ENCODE measurements at regions not wholly inside any gene's neighbourhood (a gene's known extent, or its start where the extent isn't known, plus 50 kb on each side); places are given as distances from the start of the nearest gene placed in this dataset.
"Not testable (repeated sequence)": the region's sequence is repeated elsewhere in the genome, so short reads cannot be mapped to it uniquely, and the experiment has no call there.

DNA sequence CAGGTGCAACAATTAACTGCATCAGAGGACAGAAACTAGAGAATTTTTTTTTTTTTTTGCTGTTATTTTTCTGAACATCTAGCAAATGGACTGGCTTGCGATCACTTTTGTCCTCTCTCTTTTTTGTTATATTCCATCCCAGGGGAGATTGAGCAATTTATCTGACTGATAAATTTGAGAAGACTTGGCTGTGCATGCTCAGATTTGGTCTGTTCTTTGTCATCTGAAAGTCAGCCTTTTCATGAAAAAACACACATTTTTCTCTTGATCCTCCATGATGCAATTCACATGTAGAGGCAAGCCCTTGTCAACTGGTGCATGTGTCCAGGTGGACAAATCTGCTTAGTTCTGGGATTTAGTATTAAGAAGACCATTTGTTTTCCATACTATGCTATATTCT lies 309.3 kb downstream of the LRRC3B start:
- H3K4me3 ChIP-seq = no peak overlapping the region
- TF ChIP-seq, protein P1, sequence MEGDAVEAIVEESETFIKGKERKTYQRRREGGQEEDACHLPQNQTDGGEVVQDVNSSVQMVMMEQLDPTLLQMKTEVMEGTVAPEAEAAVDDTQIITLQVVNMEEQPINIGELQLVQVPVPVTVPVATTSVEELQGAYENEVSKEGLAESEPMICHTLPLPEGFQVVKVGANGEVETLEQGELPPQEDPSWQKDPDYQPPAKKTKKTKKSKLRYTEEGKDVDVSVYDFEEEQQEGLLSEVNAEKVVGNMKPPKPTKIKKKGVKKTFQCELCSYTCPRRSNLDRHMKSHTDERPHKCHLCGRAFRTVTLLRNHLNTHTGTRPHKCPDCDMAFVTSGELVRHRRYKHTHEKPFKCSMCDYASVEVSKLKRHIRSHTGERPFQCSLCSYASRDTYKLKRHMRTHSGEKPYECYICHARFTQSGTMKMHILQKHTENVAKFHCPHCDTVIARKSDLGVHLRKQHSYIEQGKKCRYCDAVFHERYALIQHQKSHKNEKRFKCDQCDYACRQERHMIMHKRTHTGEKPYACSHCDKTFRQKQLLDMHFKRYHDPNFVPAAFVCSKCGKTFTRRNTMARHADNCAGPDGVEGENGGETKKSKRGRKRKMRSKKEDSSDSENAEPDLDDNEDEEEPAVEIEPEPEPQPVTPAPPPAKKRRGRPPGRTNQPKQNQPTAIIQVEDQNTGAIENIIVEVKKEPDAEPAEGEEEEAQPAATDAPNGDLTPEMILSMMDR (IDR thresholded peaks at IDR 0.05) = no peak
- TF ChIP-seq POLR2A (IDR thresholded peaks at IDR 0.05) = no peak
- H3K27ac ChIP-seq = no peak overlapping the region
- H3K27me3 ChIP-seq = no peaks in the 10 kb centered on the region
- H3K9me3 ChIP-seq = no peaks in the 10 kb centered on the region
- H3K4me1 ChIP-seq = no peaks in the 10 kb centered on the region
- no peak for DNase-seq
- no peaks in the 10 kb centered on the region for H3K36me3 ChIP-seq
- intact Hi-C loops (cut with DNase I; ENCODE audit: low total_unique reads) = no loop called here

DNA sequence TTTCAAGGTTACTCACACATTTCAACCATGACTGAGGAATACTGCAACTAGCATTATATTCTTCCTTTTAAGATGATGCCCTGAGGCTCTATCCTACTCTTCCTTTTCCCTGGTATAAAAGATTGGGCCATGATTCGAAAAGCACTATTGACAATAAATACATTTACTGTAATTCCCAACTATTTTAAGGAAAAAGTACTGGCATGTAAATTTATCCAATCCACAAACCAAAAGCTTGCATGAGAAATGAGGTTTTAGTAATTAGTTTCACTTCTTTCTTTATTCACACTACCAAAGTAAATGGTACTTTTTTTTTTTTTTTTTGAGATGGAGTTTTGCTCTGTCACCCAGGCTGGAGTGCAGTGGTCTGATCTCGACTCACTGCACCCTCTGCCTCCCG lies 310.2 kb downstream of the LRRC3B start:
- no peaks in the 10 kb centered on the region for H3K4me1 ChIP-seq
- no peak overlapping the region for H3K4me3 ChIP-seq
- no peaks in the 10 kb centered on the region for H3K9me3 ChIP-seq
- intact Hi-C loops (cut with DNase I; ENCODE audit: low total_unique reads) = no loop called here
- H3K36me3 ChIP-seq = no peaks in the 10 kb centered on the region
- no peak for TF ChIP-seq POLR2A (IDR thresholded peaks at IDR 0.05)
- TF ChIP-seq, protein P1 (IDR thresholded peaks at IDR 0.05) = no peak
- DNase-seq = no peak
- no peaks in the 10 kb centered on the region for H3K27me3 ChIP-seq
- no peak overlapping the region for H3K27ac ChIP-seq

DNA sequence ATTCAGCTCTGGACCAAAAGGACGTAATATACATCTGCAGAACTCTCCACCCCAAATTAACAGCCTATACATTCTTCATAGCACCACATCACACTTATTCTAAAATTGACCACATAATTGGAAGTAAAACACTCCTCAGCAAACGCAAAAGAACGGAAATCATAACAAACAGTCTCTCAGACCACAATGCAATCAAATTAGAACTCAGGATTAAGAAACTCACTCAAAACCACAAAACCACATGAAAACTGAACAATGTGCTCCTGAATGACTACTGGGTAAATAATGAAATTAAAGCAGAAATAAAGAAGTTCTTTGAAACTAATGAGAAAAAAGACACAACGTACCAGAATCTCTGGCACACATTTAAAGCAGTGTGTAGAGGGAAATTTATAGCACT lies 322.9 kb downstream of the LRRC3B start:
- intact Hi-C loops (cut with DNase I; ENCODE audit: low total_unique reads); H3K36me3 ChIP-seq; DNase-seq; H3K4me1 ChIP-seq; H3K27me3 ChIP-seq; H3K4me3 ChIP-seq; H3K27ac ChIP-seq; H3K9me3 ChIP-seq: not testable (repeated sequence)

DNA sequence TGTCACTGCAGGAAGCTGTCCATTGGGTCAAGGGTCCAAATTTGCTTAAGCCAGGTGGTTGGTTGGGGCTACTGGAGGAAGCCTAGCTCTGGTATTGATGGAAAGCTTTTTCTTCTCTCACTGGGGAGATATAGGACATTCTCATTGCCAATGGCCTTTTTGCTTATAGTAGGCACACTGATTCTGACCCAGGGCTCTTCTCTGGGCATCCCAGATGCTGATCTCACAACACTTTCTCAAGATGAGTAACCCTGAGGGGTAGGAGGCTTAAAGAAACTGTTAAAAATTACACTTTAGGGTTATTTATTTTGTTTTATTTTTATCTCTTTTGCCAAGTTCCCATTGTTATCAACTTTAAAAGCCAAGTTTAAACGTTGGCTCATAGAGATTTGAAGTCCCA lies 337.8 kb downstream of the LRRC3B start:
- H3K36me3 ChIP-seq = no peaks in the 10 kb centered on the region
- H3K4me1 ChIP-seq = no peaks in the 10 kb centered on the region
- no peaks in the 10 kb centered on the region for H3K9me3 ChIP-seq
- intact Hi-C loops (cut with DNase I; ENCODE audit: low total_unique reads) = no loop called here
- H3K27ac ChIP-seq = no peak overlapping the region
- no peak for TF ChIP-seq POLR2A (IDR thresholded peaks at IDR 0.05)
- TF ChIP-seq, protein P1 (IDR thresholded peaks at IDR 0.05) = no peak
- H3K27me3 ChIP-seq = no peaks in the 10 kb centered on the region
- DNase-seq = no peak
- no peak overlapping the region for H3K4me3 ChIP-seq

DNA sequence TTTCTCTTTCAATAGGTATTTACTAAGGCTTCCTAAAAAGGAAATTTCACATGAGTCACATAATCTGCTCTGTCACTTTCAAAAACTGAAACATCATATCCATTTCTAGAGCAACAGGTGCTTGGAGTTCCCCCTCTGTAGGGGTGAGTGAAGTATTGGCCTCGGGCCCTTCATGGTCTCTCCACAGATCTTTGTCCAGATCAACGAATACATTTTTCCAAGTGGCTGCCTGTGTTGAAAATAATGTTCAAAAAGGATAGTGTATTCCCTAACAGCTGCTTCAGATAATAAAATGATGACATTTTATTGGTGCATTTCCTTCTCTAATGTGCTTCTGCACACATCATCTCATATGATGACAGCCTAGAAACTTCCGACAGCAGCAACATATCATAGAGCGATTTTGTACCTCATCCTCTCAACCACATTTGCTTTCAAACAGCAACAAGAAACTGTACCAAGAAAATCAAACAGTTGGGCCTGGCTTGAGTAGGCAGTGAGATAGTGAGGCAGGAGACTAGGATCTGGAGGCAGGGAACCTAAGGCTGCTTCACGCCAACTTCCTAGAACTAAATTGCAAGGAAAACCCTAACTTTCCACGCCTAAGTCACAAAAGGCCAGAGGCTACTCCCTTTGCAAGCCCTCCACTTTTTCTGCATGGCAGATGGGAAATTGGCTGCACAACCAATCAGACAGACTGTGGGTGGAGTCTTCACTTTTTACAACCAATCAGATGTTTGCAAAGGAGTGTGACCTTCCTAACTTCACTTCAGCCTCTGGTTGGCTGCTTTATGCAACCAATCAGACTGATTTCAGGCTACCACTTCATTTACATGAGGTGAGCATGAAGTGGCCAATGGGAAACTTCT lies 340.2 kb downstream of the LRRC3B start:
- DNase-seq = no peak
- H3K4me3 ChIP-seq = no peak overlapping the region
- no peaks in the 10 kb centered on the region for H3K36me3 ChIP-seq
- H3K27me3 ChIP-seq = no peaks in the 10 kb centered on the region
- intact Hi-C loops (cut with DNase I; ENCODE audit: low total_unique reads) = no loop called here
- H3K4me1 ChIP-seq = no peaks in the 10 kb centered on the region
- no peaks in the 10 kb centered on the region for H3K9me3 ChIP-seq
- no peak for TF ChIP-seq POLR2A (IDR thresholded peaks at IDR 0.05)
- TF ChIP-seq, protein P1 (IDR thresholded peaks at IDR 0.05) = no peak
- no peak overlapping the region for H3K27ac ChIP-seq

Measured in uterus (tissue), 3 donors.